PC-9 (cell line): ENCODE measurements at regions not wholly inside any gene's neighbourhood (a gene's known extent, or its start where the extent isn't known, plus 50 kb on each side); places are given as distances from the start of the nearest gene placed in this dataset.
"Not testable (repeated sequence)": the region's sequence is repeated elsewhere in the genome, so short reads cannot be mapped to it uniquely, and the experiment has no call there.

Source experiments
- BruUV-seq: library from RNA; stranded (reverse); fragments of 400-500 nt; replicated peaks from 2 replicates; lab custom pipeline; 2021; lab: Mats Ljungman, UMichigan
- CTCF ChIA-PET: fragments of 300-600 bp; sonication (Branson Sonifier 250); formaldehyde crosslinking; loops from one replicate; lab custom pipeline; 2022; ENCODE audit warnings: antibody characterized with exemption; lab: Charles Lee
- POLR2A ChIA-PET: fragments of 300-600 bp; sonication (Branson Sonifier 250); formaldehyde crosslinking; loops from one replicate; lab custom pipeline; 2022; ENCODE audit warnings: antibody characterized with exemption; ENCODE audit not compliant: unreplicated experiment; lab: Charles Lee
- DNase-seq, 2 experiments: peaks; one replicate each; pipeline versions ENCODE4 v3.0.0 to v3.0.0-alpha.2; 2015 to 2022; ENCODE audit warnings: mixed read lengths in 1 of 2
- H2AFZ ChIP-seq: fragments of 200-600 bp; sonication (generic); 2 replicates; pipeline ENCODE4 v1.8.1; 2017; ENCODE audit warnings: antibody characterized with exemption
- H3F3A ChIP-seq: fragments of 200-600 bp; sonication (generic); 2 replicates; pipeline ENCODE4 v1.8.1; 2017; ENCODE audit warnings: antibody characterized with exemption, mild to moderate bottlenecking, low read depth; ENCODE audit not compliant: insufficient read depth
- H3K27ac ChIP-seq: fragments of 200-600 bp; sonication (generic); 2 replicates; pipeline ENCODE4 v1.6.1; 2016; ENCODE audit warnings: mixed run types
- H3K27me3 ChIP-seq: fragments of 200-600 bp; sonication (generic); 2 replicates; pipeline ENCODE4 v1.6.1; 2016; ENCODE audit warnings: low read depth, mixed run types; ENCODE audit not compliant: insufficient read depth
- H3K36me3 ChIP-seq: fragments of 200-600 bp; sonication (generic); 2 replicates; pipeline ENCODE4 v1.6.1; 2016; ENCODE audit warnings: low read depth, mixed run types
- H3K4me1 ChIP-seq: fragments of 200-600 bp; sonication (generic); replicated peaks from 2 replicates; pipeline ENCODE4 v1.6.1; 2016; ENCODE audit warnings: mixed run types; ENCODE audit not compliant: insufficient read depth
- H3K4me2 ChIP-seq: fragments of 200-600 bp; sonication (generic); 2 replicates; pipeline ENCODE4 v1.6.1; 2017; ENCODE audit warnings: mixed run types
- H3K4me3 ChIP-seq: fragments of 200-600 bp; sonication (generic); 2 replicates; pipeline ENCODE4 v1.6.1; 2016; ENCODE audit warnings: mixed run types
- H3K79me2 ChIP-seq: fragments of 200-600 bp; sonication (generic); 2 replicates; pipeline ENCODE4 v1.6.1; 2017; ENCODE audit warnings: low read depth, mixed run types
- H3K9me2 ChIP-seq: fragments of 200-600 bp; sonication (generic); 2 replicates; pipeline ENCODE4 v1.8.1; 2017; ENCODE audit warnings: mild to moderate bottlenecking; ENCODE audit not compliant: insufficient read depth
- H3K9me3 ChIP-seq: fragments of 200-600 bp; sonication (generic); 2 replicates; pipeline ENCODE4 v1.8.1; 2016; ENCODE audit warnings: low read depth; ENCODE audit not compliant: insufficient read depth
- H4K20me1 ChIP-seq: fragments of 200-600 bp; sonication (generic); 2 replicates; pipeline ENCODE4 v1.8.1; 2017; ENCODE audit not compliant: insufficient read depth
- EZH2 ChIP-seq: fragments of 200-600 bp; sonication (generic); IDR thresholded peaks from 2 replicates; pipeline ENCODE4 v1.8.0; 2017; ENCODE audit warnings: antibody characterized with exemption, low read depth
- intact Hi-C: fragments of 100-400 bp; cut with micrococcal nuclease; formaldehyde crosslinking; loops from one replicate; pipeline ENCODE4 v1.10.0; 2022; ENCODE audit not compliant: unreplicated experiment
- TF ChIP-seq, protein P1 (sequence below): fragments of 200-600 bp; sonication (generic); conservative IDR thresholded peaks from 2 replicates; pipeline ENCODE4 v1.6.1; 2017; ENCODE audit warnings: mixed run types, antibody characterized with exemption, mild to moderate bottlenecking, moderate library complexity

DNA sequence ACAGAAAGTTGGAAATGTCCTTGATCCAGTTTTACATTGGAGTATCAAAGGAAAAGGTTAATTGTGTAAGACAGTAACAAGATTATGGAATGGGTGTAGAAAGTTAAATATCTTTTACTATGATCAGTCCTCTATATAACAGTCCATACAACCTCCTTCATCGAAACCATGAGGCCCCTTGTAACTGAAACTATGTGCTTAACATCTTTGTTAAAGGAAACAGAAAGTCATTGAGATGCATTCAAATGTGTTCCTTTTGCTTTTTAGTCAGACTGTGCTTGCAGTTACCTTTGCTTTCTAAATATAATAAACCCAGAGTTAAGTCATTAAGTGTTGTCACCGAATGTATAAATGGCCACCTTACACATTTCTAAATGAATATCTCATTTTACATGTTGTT is 1298.5 kb downstream of the ROBO2 start:
- no peaks in the 10 kb centered on the region for H4K20me1 ChIP-seq
- BruUV-seq: no TSS peak
- no peaks in the 10 kb centered on the region for H3K36me3 ChIP-seq
- H3K79me2 ChIP-seq: no peaks in the 10 kb centered on the region
- H3K4me3 ChIP-seq: no peak overlapping the region
- intact Hi-C loops: no loop called here
- H3K9me2 ChIP-seq: no peaks in the 10 kb centered on the region
- POLR2A ChIA-PET: no interaction called here
- no peak overlapping the region for H3K27ac ChIP-seq
- CTCF ChIA-PET: interaction anchor here (0.6 kb wide), 1 partner anchor 16 kb away, joined by 3 read pairs; no protein-coding TSS in a partner anchor
- H3F3A ChIP-seq: no peaks in the 10 kb centered on the region
- DNase-seq: no peak
- TF ChIP-seq, protein P1, sequence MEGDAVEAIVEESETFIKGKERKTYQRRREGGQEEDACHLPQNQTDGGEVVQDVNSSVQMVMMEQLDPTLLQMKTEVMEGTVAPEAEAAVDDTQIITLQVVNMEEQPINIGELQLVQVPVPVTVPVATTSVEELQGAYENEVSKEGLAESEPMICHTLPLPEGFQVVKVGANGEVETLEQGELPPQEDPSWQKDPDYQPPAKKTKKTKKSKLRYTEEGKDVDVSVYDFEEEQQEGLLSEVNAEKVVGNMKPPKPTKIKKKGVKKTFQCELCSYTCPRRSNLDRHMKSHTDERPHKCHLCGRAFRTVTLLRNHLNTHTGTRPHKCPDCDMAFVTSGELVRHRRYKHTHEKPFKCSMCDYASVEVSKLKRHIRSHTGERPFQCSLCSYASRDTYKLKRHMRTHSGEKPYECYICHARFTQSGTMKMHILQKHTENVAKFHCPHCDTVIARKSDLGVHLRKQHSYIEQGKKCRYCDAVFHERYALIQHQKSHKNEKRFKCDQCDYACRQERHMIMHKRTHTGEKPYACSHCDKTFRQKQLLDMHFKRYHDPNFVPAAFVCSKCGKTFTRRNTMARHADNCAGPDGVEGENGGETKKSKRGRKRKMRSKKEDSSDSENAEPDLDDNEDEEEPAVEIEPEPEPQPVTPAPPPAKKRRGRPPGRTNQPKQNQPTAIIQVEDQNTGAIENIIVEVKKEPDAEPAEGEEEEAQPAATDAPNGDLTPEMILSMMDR: no peak
- no peak for TF ChIP-seq EZH2
- H3K9me3 ChIP-seq: no peaks in the 10 kb centered on the region
- no peak overlapping the region for H2AFZ ChIP-seq
- H3K4me1 ChIP-seq: no peaks in the 10 kb centered on the region
- H3K4me2 ChIP-seq: no peak overlapping the region
- H3K27me3 ChIP-seq: no peaks in the 10 kb centered on the region

DNA sequence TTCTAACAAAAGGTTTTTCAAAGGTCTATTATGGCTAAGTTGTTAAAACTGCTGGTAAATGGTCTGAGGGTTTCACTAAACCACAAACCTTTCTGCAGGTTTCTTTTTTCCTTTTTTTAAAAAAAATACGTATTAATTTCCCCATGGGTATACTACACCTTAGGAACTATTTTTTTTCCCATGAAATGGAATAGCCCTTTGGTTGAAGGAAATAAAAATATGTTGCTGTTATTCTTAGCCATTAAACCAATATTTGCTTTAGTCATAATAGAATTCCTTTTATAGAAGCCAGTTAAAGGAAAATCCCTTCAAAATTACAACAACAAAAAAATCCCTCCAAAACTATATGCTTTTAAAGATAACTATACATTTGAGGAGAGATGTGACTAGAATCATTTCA is 1303.3 kb downstream of the ROBO2 start:
- DNase-seq: no peak
- Histone ChIP-seq H3K79me2 (no peaks in the 10 kb centered on the region), H3K9me2 (no peaks in the 10 kb centered on the region), H3K4me1 (no peaks in the 10 kb centered on the region), H3K4me2 (no peak overlapping the region), H3K27ac (no peak overlapping the region), H3F3A (no peaks in the 10 kb centered on the region), H3K4me3 (no peak overlapping the region), H4K20me1 (no peaks in the 10 kb centered on the region), H3K9me3 (no peaks in the 10 kb centered on the region), H3K27me3 (no peaks in the 10 kb centered on the region), H2AFZ (no peak overlapping the region), H3K36me3 (no peaks in the 10 kb centered on the region)
- intact Hi-C loops: no loop called here
- ChIA-PET CTCF (no interaction called here), POLR2A (no interaction called here)
- TF ChIP-seq EZH2: no peak
- TF ChIP-seq, protein P1: no peak
- BruUV-seq: no TSS peak

DNA sequence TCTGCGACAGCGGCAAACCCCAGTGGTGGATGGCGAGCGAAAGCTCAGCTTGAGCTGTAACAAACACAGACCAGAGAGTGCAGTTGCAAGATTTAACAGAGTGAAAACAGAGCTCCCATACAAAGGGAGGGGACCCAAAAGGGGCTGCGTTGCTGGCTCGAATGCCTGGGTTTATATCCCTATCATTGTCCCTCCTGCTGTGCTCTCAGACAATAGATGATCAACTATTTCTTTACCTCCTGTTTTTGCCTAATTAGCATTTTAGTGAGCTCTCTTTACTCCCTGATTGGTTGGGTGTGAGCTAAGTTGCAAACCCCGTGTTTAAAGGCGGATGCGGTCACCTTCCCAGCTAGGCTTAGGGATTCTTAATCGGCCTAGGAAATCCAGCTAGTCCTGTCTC is 1304.4 kb downstream of the ROBO2 start:
- H3K4me2 ChIP-seq, POLR2A ChIA-PET, H2AFZ ChIP-seq, H3K4me3 ChIP-seq, H3K9me2 ChIP-seq, DNase-seq, H3K9me3 ChIP-seq, H3K36me3 ChIP-seq, H4K20me1 ChIP-seq, H3F3A ChIP-seq, H3K79me2 ChIP-seq, BruUV-seq, CTCF ChIA-PET, intact Hi-C loops, H3K27me3 ChIP-seq, H3K4me1 ChIP-seq, H3K27ac ChIP-seq: not testable (repeated sequence)

DNA sequence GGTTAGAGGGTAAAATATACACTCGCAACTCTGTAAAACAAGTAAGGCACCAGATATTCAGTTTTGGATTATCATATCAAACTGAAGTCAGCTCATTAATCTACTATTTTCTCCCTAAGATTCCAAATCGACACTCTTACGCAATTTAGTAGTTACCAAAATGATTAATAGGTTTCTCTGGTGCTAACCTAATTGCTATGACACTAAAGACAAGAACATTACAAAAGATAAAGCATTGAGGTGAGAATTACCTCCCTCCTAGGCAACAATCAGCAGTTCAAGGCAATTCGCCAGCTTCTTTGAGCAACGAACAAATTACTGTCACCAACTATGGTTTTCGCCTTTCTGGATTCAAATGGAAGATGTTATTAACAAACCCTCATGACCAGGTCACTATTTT is 1305.0 kb downstream of the ROBO2 start:
- intact Hi-C loops: no loop called here
- Histone ChIP-seq H3K4me3 (no peak overlapping the region), H2AFZ (no peak overlapping the region), H3K9me3 (no peaks in the 10 kb centered on the region), H4K20me1 (no peaks in the 10 kb centered on the region), H3K27ac (no peak overlapping the region), H3K4me1 (no peaks in the 10 kb centered on the region), H3K27me3 (no peaks in the 10 kb centered on the region), H3K4me2 (no peak overlapping the region), H3K9me2 (no peaks in the 10 kb centered on the region), H3K79me2 (no peaks in the 10 kb centered on the region), H3F3A (no peaks in the 10 kb centered on the region), H3K36me3 (no peaks in the 10 kb centered on the region)
- TF ChIP-seq, protein P1: no peak
- TF ChIP-seq EZH2: no peak
- DNase-seq: no peak
- ChIA-PET CTCF (no interaction called here), POLR2A (no interaction called here)
- no TSS peak for BruUV-seq
